CD4-positive, alpha-beta T cell treated with Interleukin-10 for 1 hour (primary cell): ENCODE measurements at regions not wholly inside any gene's neighbourhood (a gene's known extent, or its start where the extent isn't known, plus 50 kb on each side); places are given as distances from the start of the nearest gene placed in this dataset.
"Not testable (repeated sequence)": the region's sequence is repeated elsewhere in the genome, so short reads cannot be mapped to it uniquely, and the experiment has no call there.

Experiments
- DNase-seq: peaks from one replicate; pipeline ENCODE4 v3.0.0-alpha.2; 2020

GRCh38 chr1:187848321-187848720, 1019.6 kb downstream of the PLA2G4A start:
- DNase-seq, result no peak

- DNase-seq, result not testable (repeated sequence)
Measured at GRCh38 chr1:187850146-187850545, 1021.4 kb downstream of the PLA2G4A start.

- DNase-seq, result no peak
Measured at GRCh38 chr1:187853505-187853904, 1024.8 kb downstream of the PLA2G4A start.

GRCh38 chr1:187854457-187854856, 1025.7 kb downstream of the PLA2G4A start:
- no peak for DNase-seq

GRCh38 chr1:187862506-187862905, 1033.8 kb downstream of the PLA2G4A start:
- DNase-seq, result no peak

GRCh38 chr1:187870552-187870951, 1041.8 kb downstream of the PLA2G4A start:
- no peak for DNase-seq

GRCh38 chr1:187871177-187871845, 1042.6 kb downstream of the PLA2G4A start:
- no peak for DNase-seq

- no peak for DNase-seq
Measured at GRCh38 chr1:187872550-187872949, 1043.8 kb downstream of the PLA2G4A start.

- DNase-seq, result no peak
Measured at GRCh38 chr1:187873126-187873525, 1044.4 kb downstream of the PLA2G4A start.

- DNase-seq, result no peak
Measured at GRCh38 chr1:187876775-187877174, 1048.0 kb downstream of the PLA2G4A start.

- no peak for DNase-seq
Measured at GRCh38 chr1:187877220-187877619, 1048.5 kb downstream of the PLA2G4A start.

- DNase-seq, result no peak
Measured at GRCh38 chr1:187878883-187879282, 1050.1 kb downstream of the PLA2G4A start.

- no peak for DNase-seq
Measured at GRCh38 chr1:187883356-187883755, 1054.6 kb downstream of the PLA2G4A start.

- no peak for DNase-seq
Measured at GRCh38 chr1:187891993-187892682, 1063.4 kb downstream of the PLA2G4A start.

GRCh38 chr1:187892683-187893039, 1063.9 kb downstream of the PLA2G4A start:
- DNase-seq, result no peak

GRCh38 chr1:187893471-187893870, 1064.7 kb downstream of the PLA2G4A start:
- DNase-seq, result no peak

GRCh38 chr1:187894349-187894748, 1065.6 kb downstream of the PLA2G4A start:
- DNase-seq, result no peak

GRCh38 chr1:187903223-187903622, 1074.5 kb downstream of the PLA2G4A start:
- DNase-seq, result no peak

GRCh38 chr1:187909382-187909781, 1080.6 kb downstream of the PLA2G4A start:
- DNase-seq, result no peak

- no peak for DNase-seq
Measured at GRCh38 chr1:187911820-187912219, 1083.1 kb downstream of the PLA2G4A start.

- no peak for DNase-seq
Measured at GRCh38 chr1:187920976-187921375, 1092.2 kb downstream of the PLA2G4A start.

GRCh38 chr1:187921426-187921825, 1092.7 kb downstream of the PLA2G4A start:
- no peak for DNase-seq

GRCh38 chr1:187922255-187922654, 1093.5 kb downstream of the PLA2G4A start:
- DNase-seq, result no peak

GRCh38 chr1:187924252-187924651, 1095.5 kb downstream of the PLA2G4A start:
- no peak for DNase-seq

- DNase-seq, result no peak
Measured at GRCh38 chr1:187928288-187928687, 1099.5 kb downstream of the PLA2G4A start.
